OCI-LY7 (cell line): ENCODE measurements at regions not wholly inside any gene's neighbourhood (a gene's known extent, or its start where the extent isn't known, plus 50 kb on each side); places are given as distances from the start of the nearest gene placed in this dataset.

Experiments
- BruUV-seq: library from RNA; stranded (reverse); fragments of 400-500 nt; replicated peaks from 2 replicates; lab custom pipeline; 2021; lab: Mats Ljungman, UMichigan
- CTCF ChIA-PET: fragments of 300-600 bp; sonication (Branson Sonifier 250); formaldehyde crosslinking; loops from one replicate; lab custom pipeline; 2022; ENCODE audit warnings: antibody characterized with exemption; ENCODE audit not compliant: unreplicated experiment; lab: Charles Lee
- POLR2A ChIA-PET: fragments of 300-600 bp; sonication (Branson Sonifier 250); formaldehyde crosslinking; loops from one replicate; lab custom pipeline; 2022; ENCODE audit warnings: antibody characterized with exemption; lab: Charles Lee
- DNase-seq: peaks from one replicate; pipeline ENCODE4 v3.0.0-alpha.2; 2015; ENCODE audit warnings: low spot score
- H2AFZ ChIP-seq: fragments of 200-600 bp; sonication (generic), shearing (Covaris generic); 2 replicates; pipeline ENCODE4 v1.6.1; 2014; ENCODE audit warnings: mild to moderate bottlenecking, antibody characterized with exemption, low read length, moderate library complexity
- H3K27ac ChIP-seq: fragments of 200-600 bp; sonication (generic); 2 replicates; pipeline ENCODE4 v1.5.1; 2014; ENCODE audit warnings: mixed run types, low read depth, mild to moderate bottlenecking, moderate library complexity, low read length, inconsistent platforms; ENCODE audit not compliant: poor library complexity, severe bottlenecking
- H3K36me3 ChIP-seq: fragments of 200-600 bp; sonication (generic); 2 replicates; pipeline ENCODE4 v1.6.1; 2014; ENCODE audit warnings: mild to moderate bottlenecking, antibody characterized with exemption, low read length, moderate library complexity, mixed read lengths; ENCODE audit not compliant: insufficient read depth
- H3K4me1 ChIP-seq: fragments of 200-600 bp; sonication (generic); 2 replicates; pipeline ENCODE4 v1.5.1; 2014; ENCODE audit warnings: mild to moderate bottlenecking, low read length; ENCODE audit not compliant: insufficient read depth, poor library complexity, severe bottlenecking
- H3K4me2 ChIP-seq: fragments of 200-600 bp; sonication (generic); 2 replicates; pipeline ENCODE4 v1.6.1; 2014; ENCODE audit warnings: mild to moderate bottlenecking, low read length
- H3K4me3 ChIP-seq: fragments of 200-600 bp; sonication (generic); 2 replicates; pipeline ENCODE4 v1.5.1; 2014; ENCODE audit warnings: mild to moderate bottlenecking, low read depth, low read length; ENCODE audit not compliant: poor library complexity, severe bottlenecking
- H3K79me2 ChIP-seq: fragments of 200-600 bp; sonication (generic); 2 replicates; pipeline ENCODE4 v1.6.1; 2016; ENCODE audit warnings: low read depth, mild to moderate bottlenecking, low read length, moderate library complexity, mixed read lengths; ENCODE audit not compliant: insufficient read depth
- H3K9me2 ChIP-seq: fragments of 200-600 bp; sonication (generic); 2 replicates; pipeline ENCODE4 v1.6.1; 2016; ENCODE audit warnings: mild to moderate bottlenecking, low read length, mixed read lengths; ENCODE audit not compliant: insufficient read depth
- H3K9me3 ChIP-seq: fragments of 200-600 bp; sonication (generic); 2 replicates; pipeline ENCODE4 v1.6.1; 2014; ENCODE audit warnings: mild to moderate bottlenecking, mixed run types, low read length, mixed read lengths
- H4K20me1 ChIP-seq: fragments of 200-600 bp; sonication (generic); 2 replicates; pipeline ENCODE4 v1.6.1; 2014; ENCODE audit warnings: mild to moderate bottlenecking, antibody characterized with exemption, low read length, moderate library complexity, mixed read lengths; ENCODE audit not compliant: insufficient read depth
- CTCF ChIP-seq: fragments of 200-600 bp; sonication (generic); conservative IDR thresholded peaks from 2 replicates; pipeline ENCODE4 v1.5.1; 2014; ENCODE audit warnings: mild to moderate bottlenecking, antibody characterized with exemption, low read length, moderate library complexity, mixed read lengths
- EZH2phosphoT487 ChIP-seq: fragments of 200-600 bp; sonication (generic); IDR thresholded peaks from 2 replicates; pipeline ENCODE4 v1.6.1; 2018; ENCODE audit warnings: low read depth, borderline replicate concordance, mild to moderate bottlenecking, mixed run types, antibody characterized with exemption, low read length, moderate library complexity, mixed read lengths
- intact Hi-C: fragments of 100-400 bp; cut with micrococcal nuclease; formaldehyde crosslinking; loops from one replicate; pipeline ENCODE4 v1.10.0; 2022; ENCODE audit not compliant: unreplicated experiment

- ChIA-PET CTCF (no interaction called here), POLR2A (interaction anchor here (0.8 to 1.5 kb wide), 3 partner anchors 18 to 50 kb away, joined by 3 to 5 read pairs (median 3); no protein-coding TSS in a partner anchor)
- no peaks in the 10 kb centered on the region for H4K20me1 ChIP-seq
- H3K36me3 ChIP-seq: no peaks in the 10 kb centered on the region
- no peaks in the 10 kb centered on the region for H3K79me2 ChIP-seq
- intact Hi-C loops: no loop called here
- TF ChIP-seq EZH2phosphoT487 (no peak), CTCF (no peak)
- DNase-seq: no peak
- H3K9me3 ChIP-seq: no peaks in the 10 kb centered on the region
- no peaks in the 10 kb centered on the region for H3K9me2 ChIP-seq
- no peak overlapping the region for H2AFZ ChIP-seq
- H3K4me2 ChIP-seq: no peak overlapping the region
- no peak overlapping the region for H3K27ac ChIP-seq
- no peak overlapping the region for H3K4me3 ChIP-seq
- BruUV-seq: no TSS peak
- peaks cover 4% of the 10 kb centered on the region for H3K4me1 ChIP-seq
These were observed 68.3 kb upstream of the SMNDC1 start for GRCh38 chr10:110373059-110373458.

GRCh38 chr10:110373857-110374654 lies 69.3 kb upstream of the SMNDC1 start:
- Histone ChIP-seq H2AFZ (no peak overlapping the region), H4K20me1 (no peaks in the 10 kb centered on the region), H3K27ac (no peak overlapping the region), H3K4me2 (no peak overlapping the region), H3K4me3 (no peak overlapping the region), H3K4me1 (peaks cover 5% of the 10 kb centered on the region), H3K79me2 (no peaks in the 10 kb centered on the region), H3K9me2 (no peaks in the 10 kb centered on the region), H3K36me3 (no peaks in the 10 kb centered on the region), H3K9me3 (no peaks in the 10 kb centered on the region)
- intact Hi-C loops: no loop called here
- no TSS peak for BruUV-seq
- no peak for TF ChIP-seq EZH2phosphoT487
- no peak for TF ChIP-seq CTCF
- CTCF ChIA-PET: no interaction called here
- POLR2A ChIA-PET: no interaction called here
- no peak for DNase-seq

GRCh38 chr10:110375121-110375520 lies 70.4 kb upstream of the SMNDC1 start:
- Histone ChIP-seq H3K9me2 (no peaks in the 10 kb centered on the region), H3K9me3 (no peaks in the 10 kb centered on the region), H3K27ac (no peak overlapping the region), H4K20me1 (no peaks in the 10 kb centered on the region), H3K4me3 (no peak overlapping the region), H3K36me3 (no peaks in the 10 kb centered on the region), H2AFZ (no peak overlapping the region), H3K4me1 (peaks cover 5% of the 10 kb centered on the region), H3K79me2 (no peaks in the 10 kb centered on the region), H3K4me2 (no peak overlapping the region)
- CTCF ChIA-PET: no interaction called here
- POLR2A ChIA-PET: no interaction called here
- TF ChIP-seq CTCF (no peak), EZH2phosphoT487 (no peak)
- intact Hi-C loops: no loop called here
- DNase-seq: no peak
- no TSS peak for BruUV-seq
